K562 (cell line): ENCODE measurements at regions not wholly inside any gene's neighbourhood (a gene's known extent, or its start where the extent isn't known, plus 50 kb on each side); places are given as distances from the start of the nearest gene placed in this dataset.

ENCODE experiments used
- ATF1 ChIP-seq, 2 experiments: fragments of 450-650 bp in 1 of 2; IDR thresholded peaks; 2 replicates each; pipeline ENCODE4 v1.6.1; 2016; ENCODE audit warnings: missing compliant biosample characterization in 1 of 2, missing genetic modification characterization in 1 of 2
- CBFA2T2 ChIP-seq: fragments of 450-650 bp; conservative IDR thresholded peaks from 2 replicates; pipeline ENCODE4 v1.6.1; 2017; ENCODE audit warnings: mild to moderate bottlenecking
- CBFA2T3 ChIP-seq: fragments of 450-650 bp; IDR thresholded peaks from 2 replicates; pipeline ENCODE4 v1.6.1; 2017
- CREM ChIP-seq: IDR thresholded peaks from 2 replicates; pipeline ENCODE4 v1.6.1; 2014; ENCODE audit warnings: antibody characterized with exemption, low read depth
- ETV1 ChIP-seq: fragments of 450-650 bp; conservative IDR thresholded peaks from 2 replicates; pipeline ENCODE4 v1.6.1; 2016; ENCODE audit warnings: missing genetic modification characterization, control low read depth, low read depth, missing compliant biosample characterization
- FOXK2 ChIP-seq, 2 experiments: fragments of 450-650 bp; IDR thresholded peaks in 1 of 2; conservative IDR thresholded peaks in 1 of 2; 2 replicates each; pipeline ENCODE4 v1.6.1; 2016; ENCODE audit warnings: low read depth in 2 of 2, mild to moderate bottlenecking in 1 of 2
- MBD2 ChIP-seq: sonication (generic); IDR thresholded peaks from 2 replicates; pipeline ENCODE4 v1.6.1; 2016; ENCODE audit warnings: low read depth, borderline replicate concordance
- NR0B1 ChIP-seq: fragments of 450-650 bp; IDR thresholded peaks from one replicate; pipeline ENCODE4 v1.6.1; 2018; ENCODE audit warnings: mild to moderate bottlenecking, moderate library complexity; ENCODE audit not compliant: partially characterized antibody
- PRDM10 ChIP-seq: fragments of 450-650 bp; IDR thresholded peaks from 2 replicates; pipeline ENCODE4 v1.6.1; 2018; ENCODE audit not compliant: partially characterized antibody
- PURB ChIP-seq: sonication (generic); formaldehyde crosslinking; IDR thresholded peaks from 2 replicates; pipeline ENCODE4 v1.9.0; 2021; ENCODE audit warnings: low read depth, mild to moderate bottlenecking, missing genetic modification reagents
- SMAD1 ChIP-seq: fragments of 150-350 bp; IDR thresholded peaks from 2 replicates; pipeline ENCODE4 v1.6.1; 2014; ENCODE audit warnings: low read length, low read depth; ENCODE audit not compliant: partially characterized antibody
- ZNF395 ChIP-seq: fragments of 200-800 bp; sonication (Bioruptor generic); IDR thresholded peaks from 2 replicates; pipeline ENCODE4 v1.6.1; 2017; ENCODE audit warnings: missing genetic modification characterization, missing compliant biosample characterization
- TF ChIP-seq, protein P1 (sequence below), 2 experiments: fragments of 450-650 bp; IDR thresholded peaks; 2 replicates each; pipeline ENCODE4 v1.6.1; 2016; ENCODE audit warnings: mild to moderate bottlenecking in 2 of 2, borderline replicate concordance in 1 of 2, low read depth in 1 of 2, moderate library complexity in 1 of 2

GRCh38 chr3:124620600-124621063, 109.6 kb upstream of the UMPS start (continued):
- no peak for TF ChIP-seq PRDM10
- no peak for TF ChIP-seq ZNF395
- TF ChIP-seq, protein P1, sequence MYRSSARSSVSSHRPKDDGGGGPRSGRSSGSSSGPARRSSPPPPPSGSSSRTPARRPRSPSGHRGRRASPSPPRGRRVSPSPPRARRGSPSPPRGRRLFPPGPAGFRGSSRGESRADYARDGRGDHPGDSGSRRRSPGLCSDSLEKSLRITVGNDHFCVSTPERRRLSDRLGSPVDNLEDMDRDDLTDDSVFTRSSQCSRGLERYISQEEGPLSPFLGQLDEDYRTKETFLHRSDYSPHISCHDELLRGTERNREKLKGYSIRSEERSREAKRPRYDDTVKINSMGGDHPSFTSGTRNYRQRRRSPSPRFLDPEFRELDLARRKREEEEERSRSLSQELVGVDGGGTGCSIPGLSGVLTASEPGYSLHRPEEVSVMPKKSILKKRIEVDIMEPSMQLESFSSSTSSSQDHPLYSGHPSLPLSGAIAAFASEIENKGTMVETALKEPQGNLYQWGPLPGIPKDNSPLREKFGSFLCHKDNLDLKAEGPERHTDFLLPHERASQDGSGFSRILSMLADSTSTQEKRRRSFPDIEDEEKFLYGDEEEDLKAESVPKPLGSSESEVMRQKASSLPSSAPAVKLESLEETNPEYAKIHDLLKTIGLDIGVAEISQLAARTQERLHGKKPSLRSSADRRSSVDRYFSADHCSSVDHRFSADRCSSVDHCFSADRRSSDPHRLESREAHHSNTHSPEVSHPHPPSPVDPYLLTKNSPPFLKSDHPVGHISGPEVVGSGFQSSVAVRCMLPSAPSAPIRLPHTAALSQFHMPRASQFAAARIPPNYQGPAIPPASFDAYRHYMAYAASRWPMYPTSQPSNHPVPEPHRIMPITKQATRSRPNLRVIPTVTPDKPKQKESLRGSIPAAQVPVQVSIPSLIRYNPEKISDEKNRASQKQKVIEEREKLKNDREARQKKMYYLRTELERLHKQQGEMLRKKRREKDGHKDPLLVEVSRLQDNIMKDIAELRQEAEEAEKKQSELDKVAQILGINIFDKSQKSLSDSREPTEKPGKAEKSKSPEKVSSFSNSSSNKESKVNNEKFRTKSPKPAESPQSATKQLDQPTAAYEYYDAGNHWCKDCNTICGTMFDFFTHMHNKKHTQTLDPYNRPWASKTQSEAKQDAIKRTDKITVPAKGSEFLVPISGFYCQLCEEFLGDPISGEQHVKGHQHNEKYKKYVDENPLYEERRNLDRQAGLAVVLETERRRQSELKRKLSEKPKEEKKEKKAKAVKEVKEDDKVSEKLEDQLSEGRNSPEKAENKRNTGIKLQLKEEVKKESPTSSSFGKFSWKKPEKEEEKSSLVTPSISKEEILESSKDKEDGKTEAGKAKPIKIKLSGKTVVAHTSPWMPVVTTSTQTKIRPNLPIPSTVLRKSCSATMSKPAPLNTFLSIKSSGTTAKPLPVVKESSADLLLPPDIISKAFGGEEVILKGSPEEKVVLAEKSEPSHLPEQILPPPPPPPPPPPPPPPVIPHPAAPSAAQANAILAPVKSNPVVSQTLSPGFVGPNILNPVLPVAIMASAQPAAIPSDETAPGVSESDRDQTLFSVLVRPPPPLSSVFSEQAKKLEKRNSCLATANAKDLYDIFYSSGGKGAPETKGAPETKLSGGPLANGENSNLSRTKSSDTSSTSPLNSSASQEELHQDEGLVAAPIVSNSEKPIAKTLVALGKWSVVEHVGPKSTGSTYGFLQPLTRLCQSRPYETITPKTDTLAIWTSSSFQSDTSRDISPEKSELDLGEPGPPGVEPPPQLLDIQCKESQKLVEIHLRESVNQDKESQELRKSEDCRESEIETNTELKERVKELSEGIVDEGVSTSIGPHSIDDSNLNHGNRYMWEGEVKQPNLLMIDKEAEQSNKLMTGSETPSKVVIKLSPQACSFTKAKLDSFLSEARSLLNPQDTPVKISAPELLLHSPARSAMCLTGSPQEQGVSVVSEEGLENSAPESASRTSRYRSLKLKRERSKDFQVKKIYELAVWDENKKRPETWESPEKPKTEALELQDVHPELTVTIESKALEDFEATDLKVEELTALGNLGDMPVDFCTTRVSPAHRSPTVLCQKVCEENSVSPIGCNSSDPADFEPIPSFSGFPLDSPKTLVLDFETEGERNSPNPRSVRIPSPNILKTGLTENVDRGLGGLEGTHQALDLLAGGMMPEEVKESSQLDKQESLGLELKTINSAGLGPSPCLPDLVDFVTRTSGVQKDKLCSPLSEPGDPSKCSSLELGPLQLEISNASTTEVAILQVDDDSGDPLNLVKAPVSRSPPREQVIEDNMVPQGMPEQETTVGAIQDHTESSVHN (IDR thresholded peaks at IDR 0.05; ENCODE audit: borderline replicate concordance in 1 of 2, low read depth in 1 of 2): peak in 1 of 2 experiments; percentile 45; a peak in 1 of 4 replicates
- TF ChIP-seq SMAD1: peak; percentile 40
- TF ChIP-seq CBFA2T2: peak; percentile 84
- no peak for TF ChIP-seq PURB (CRISPR knock-in tag)
- TF ChIP-seq MBD2: 0 out of 2 replicates have a peak, but pooled peaks have one; percentile 45
- TF ChIP-seq NR0B1: no peak
- TF ChIP-seq CBFA2T3: peak; percentile 92
- peak; percentile 62; the same call in 1 of the 2 replicates for TF ChIP-seq CREM
- TF ChIP-seq FOXK2 (conservative IDR thresholded peaks at IDR 0.05 in 1 of 2, IDR thresholded peaks at IDR 0.05 in 1 of 2; ENCODE audit: low read depth in 2 of 2): peak; percentile 57 to 66; a peak in 3 of 4 replicates
- no peak for TF ChIP-seq ATF1 (CRISPR knock-in tag; IDR thresholded peaks at IDR 0.05)
- TF ChIP-seq ATF1 (tag; IDR thresholded peaks at IDR 0.05): 0 out of 2 replicates have a peak, but pooled peaks have one; percentile 22
- TF ChIP-seq ETV1 (tag): peak; percentile 92
